Peyer's patch (tissue), 4 donors: ENCODE measurements at regions not wholly inside any gene's neighbourhood (a gene's known extent, or its start where the extent isn't known, plus 50 kb on each side); places are given as distances from the start of the nearest gene placed in this dataset.

Source experiments
- DNase-seq, 3 donors: peaks; one replicate each; pipeline ENCODE4 v3.0.0-alpha.2; 2017 to 2019
- H3K27ac ChIP-seq, 4 donors: fragments of 200-600 bp; sonication (generic); one replicate each; pipeline ENCODE4 v1.5.1; 2016 to 2019
- H3K27me3 ChIP-seq, 2 donors: fragments of 200-600 bp; sonication (generic); one replicate each; pipeline ENCODE4 v1.5.1; 2019
- H3K36me3 ChIP-seq, 3 donors: fragments of 200-600 bp; sonication (generic); one replicate each; pipeline ENCODE4 v1.5.1; 2016 to 2019
- H3K4me1 ChIP-seq, 4 donors: fragments of 200-600 bp; sonication (generic); one replicate each; pipeline ENCODE4 v1.5.1; 2016 to 2019
- H3K4me3 ChIP-seq, 4 donors: fragments of 200-600 bp; sonication (generic); 1 replicate in 3 of 4; 2 replicates in 1 of 4; pipeline ENCODE4 v1.5.1; 2016 to 2019; ENCODE audit warnings: mild to moderate bottlenecking in 1 of 4
- H3K9me3 ChIP-seq, 4 donors: fragments of 200-600 bp; sonication (generic); one replicate each; pipeline ENCODE4 v1.5.1; 2016 to 2019; ENCODE audit warnings: mild to moderate bottlenecking in 1 of 4
- POLR2A ChIP-seq, 2 donors: fragments of 450-650 bp; IDR thresholded peaks; one replicate each; pipeline ENCODE4 v1.5.1; 2017; ENCODE audit warnings: antibody characterized with exemption in 2 of 2, mild to moderate bottlenecking in 2 of 2, moderate library complexity in 2 of 2
- TF ChIP-seq, protein P1 (sequence below), 6 experiments: fragments of 450-650 bp in 4 of 6; fragments of 200-600 bp in 2 of 6; sonication (generic) in 1 of 6; IDR thresholded peaks; one replicate each; pipeline ENCODE4 v1.5.1; 2017 to 2019; ENCODE audit warnings: antibody characterized with exemption in 6 of 6, mild to moderate bottlenecking in 3 of 6, moderate library complexity in 1 of 6

DNA sequence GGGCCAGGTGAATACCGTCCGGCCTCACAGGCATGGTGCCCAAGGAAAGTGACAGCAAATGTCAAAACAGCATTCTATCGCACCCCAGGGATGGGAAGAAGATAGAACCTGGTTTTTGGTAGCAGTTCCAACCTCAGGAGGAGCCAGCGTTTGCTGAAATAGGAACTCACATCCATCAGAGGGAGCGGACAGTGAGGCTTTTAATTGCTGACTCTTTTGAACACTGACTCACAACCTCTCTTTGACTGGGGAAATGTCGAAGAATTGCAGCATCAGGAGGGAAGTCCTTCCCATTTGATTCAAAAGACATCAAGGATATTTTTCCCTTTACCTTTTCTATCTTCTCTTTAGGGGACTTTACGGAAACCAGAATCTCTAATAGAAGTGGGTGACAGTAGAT, 114.2 kb downstream of the UNC5CL start:
- Histone ChIP-seq H3K4me3 (no peak overlapping the region), H3K27ac (no peak overlapping the region), H3K27me3 (no peaks in the 10 kb centered on the region), H3K9me3 (no peaks in the 10 kb centered on the region), H3K4me1 (no peaks in the 10 kb centered on the region), H3K36me3 (no peaks in the 10 kb centered on the region)
- no peak for TF ChIP-seq POLR2A (IDR thresholded peaks at IDR 0.05)
- TF ChIP-seq, protein P1, sequence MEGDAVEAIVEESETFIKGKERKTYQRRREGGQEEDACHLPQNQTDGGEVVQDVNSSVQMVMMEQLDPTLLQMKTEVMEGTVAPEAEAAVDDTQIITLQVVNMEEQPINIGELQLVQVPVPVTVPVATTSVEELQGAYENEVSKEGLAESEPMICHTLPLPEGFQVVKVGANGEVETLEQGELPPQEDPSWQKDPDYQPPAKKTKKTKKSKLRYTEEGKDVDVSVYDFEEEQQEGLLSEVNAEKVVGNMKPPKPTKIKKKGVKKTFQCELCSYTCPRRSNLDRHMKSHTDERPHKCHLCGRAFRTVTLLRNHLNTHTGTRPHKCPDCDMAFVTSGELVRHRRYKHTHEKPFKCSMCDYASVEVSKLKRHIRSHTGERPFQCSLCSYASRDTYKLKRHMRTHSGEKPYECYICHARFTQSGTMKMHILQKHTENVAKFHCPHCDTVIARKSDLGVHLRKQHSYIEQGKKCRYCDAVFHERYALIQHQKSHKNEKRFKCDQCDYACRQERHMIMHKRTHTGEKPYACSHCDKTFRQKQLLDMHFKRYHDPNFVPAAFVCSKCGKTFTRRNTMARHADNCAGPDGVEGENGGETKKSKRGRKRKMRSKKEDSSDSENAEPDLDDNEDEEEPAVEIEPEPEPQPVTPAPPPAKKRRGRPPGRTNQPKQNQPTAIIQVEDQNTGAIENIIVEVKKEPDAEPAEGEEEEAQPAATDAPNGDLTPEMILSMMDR (IDR thresholded peaks at IDR 0.05), result no peak
- no peak for DNase-seq

DNA sequence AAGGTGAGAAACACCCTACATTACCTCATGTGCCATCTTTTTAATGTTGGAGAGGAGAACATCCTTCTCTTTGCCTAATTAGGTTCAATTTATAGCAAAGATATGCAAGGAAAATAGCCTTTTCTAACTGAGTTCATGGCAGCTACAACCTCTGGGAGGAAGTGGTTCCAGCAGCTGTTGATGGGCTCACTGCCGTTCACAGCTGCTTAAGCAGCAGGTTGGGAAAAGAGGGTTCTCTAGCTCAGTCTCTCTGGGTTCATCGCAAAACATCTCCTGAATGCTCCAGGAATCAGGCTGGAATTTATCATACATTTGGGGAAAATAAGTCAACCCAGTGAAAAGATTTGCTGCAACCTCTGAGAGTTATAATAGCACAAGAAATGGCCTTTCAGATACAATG, 115.1 kb downstream of the UNC5CL start:
- H3K4me1 ChIP-seq, result no peaks in the 10 kb centered on the region
- no peak overlapping the region for H3K27ac ChIP-seq
- H3K27me3 ChIP-seq, result no peaks in the 10 kb centered on the region
- DNase-seq, result no peak
- H3K9me3 ChIP-seq, result no peaks in the 10 kb centered on the region
- H3K36me3 ChIP-seq, result no peaks in the 10 kb centered on the region
- no peak for TF ChIP-seq POLR2A (IDR thresholded peaks at IDR 0.05)
- TF ChIP-seq, protein P1 (IDR thresholded peaks at IDR 0.05), result no peak
- no peak overlapping the region for H3K4me3 ChIP-seq

DNA sequence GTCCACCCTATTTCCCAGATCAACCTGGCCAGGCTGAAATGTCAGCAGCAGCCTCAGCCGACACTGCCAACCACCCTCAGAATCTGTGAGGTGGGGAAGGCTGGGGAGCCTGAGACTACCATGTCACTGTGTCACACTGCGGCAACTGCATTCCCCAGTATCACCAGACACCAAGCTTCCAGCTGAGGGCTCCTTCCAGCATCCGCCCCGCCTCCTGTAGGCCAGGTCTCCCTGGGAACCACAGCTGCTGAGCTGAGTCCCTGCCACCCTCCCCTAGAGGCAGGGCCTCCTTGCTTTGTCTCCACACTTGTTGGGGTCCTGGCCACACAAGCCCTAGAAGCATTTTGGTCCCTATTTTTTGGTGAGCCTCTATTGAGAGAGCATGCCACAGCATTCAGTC, 115.7 kb downstream of the UNC5CL start:
- H3K4me3 ChIP-seq, result no peak overlapping the region
- no peak for DNase-seq
- no peak overlapping the region for H3K27ac ChIP-seq
- TF ChIP-seq, protein P1 (IDR thresholded peaks at IDR 0.05), result no peak
- no peak for TF ChIP-seq POLR2A (IDR thresholded peaks at IDR 0.05)
- no peaks in the 10 kb centered on the region for H3K4me1 ChIP-seq
- no peaks in the 10 kb centered on the region for H3K27me3 ChIP-seq
- no peaks in the 10 kb centered on the region for H3K9me3 ChIP-seq
- no peaks in the 10 kb centered on the region for H3K36me3 ChIP-seq

DNA sequence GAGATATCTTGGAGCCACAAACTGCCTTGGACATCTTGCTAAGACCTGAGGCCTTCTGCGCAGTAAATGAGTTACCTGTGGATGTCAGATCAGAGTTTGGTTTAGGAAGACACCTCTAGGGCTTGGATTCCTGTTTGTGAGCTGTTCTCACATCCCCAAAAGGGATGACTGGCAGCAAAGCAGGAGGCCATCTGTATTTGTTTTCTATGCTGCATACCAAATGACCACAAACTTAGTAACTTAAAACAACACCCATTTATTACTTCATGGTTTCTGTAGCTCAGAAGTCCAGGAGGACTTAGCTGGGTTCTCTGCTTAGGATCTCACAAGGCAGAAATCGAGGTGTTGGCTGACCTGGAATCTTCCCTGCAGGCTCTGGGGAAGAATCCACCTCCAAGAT, 116.7 kb downstream of the UNC5CL start:
- H3K4me3 ChIP-seq, result no peak overlapping the region
- TF ChIP-seq, protein P1 (IDR thresholded peaks at IDR 0.05), result no peak
- TF ChIP-seq POLR2A (IDR thresholded peaks at IDR 0.05), result no peak
- no peak for DNase-seq

DNA sequence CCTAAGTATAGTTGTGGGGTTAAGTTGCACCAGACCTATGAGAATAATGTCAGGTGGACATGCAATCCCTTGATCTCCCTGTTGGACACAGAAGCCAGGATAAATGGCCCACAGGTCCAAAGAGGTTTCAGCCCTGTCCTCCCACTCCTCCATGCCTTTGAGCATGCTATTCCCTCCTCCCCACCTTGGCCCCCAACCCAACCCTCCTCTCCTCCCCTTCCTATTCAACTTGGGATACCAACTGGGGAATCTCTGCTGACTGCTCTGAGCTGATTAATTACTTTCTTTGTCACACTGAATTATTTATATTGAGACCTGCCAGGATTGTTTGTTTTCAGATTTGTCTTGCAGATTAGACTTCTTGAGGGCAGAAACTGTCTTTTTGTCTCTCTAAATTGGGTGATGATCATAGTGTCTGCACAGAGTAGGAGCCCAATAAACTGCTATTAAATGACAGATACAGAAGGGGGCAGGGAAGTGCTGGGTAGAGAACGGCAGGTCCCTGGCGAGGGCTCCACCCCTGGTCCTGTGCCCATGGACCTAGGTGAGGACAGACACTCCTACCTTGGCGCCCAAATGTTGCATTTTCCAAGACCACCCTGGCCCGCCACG, 120.9 kb downstream of the UNC5CL start:
- H3K4me3 ChIP-seq, result no peak overlapping the region
- no peaks in the 10 kb centered on the region for H3K27me3 ChIP-seq
- TF ChIP-seq, protein P1 (IDR thresholded peaks at IDR 0.05), result no peak
- no peak for TF ChIP-seq POLR2A (IDR thresholded peaks at IDR 0.05)
- DNase-seq, result no peak
- no peaks in the 10 kb centered on the region for H3K4me1 ChIP-seq
- no peak overlapping the region for H3K27ac ChIP-seq
- no peaks in the 10 kb centered on the region for H3K36me3 ChIP-seq
- H3K9me3 ChIP-seq, result no peaks in the 10 kb centered on the region

More for the DNA sequence above, 116.7 kb downstream of the UNC5CL start:
- Histone ChIP-seq H3K4me1 (no peaks in the 10 kb centered on the region), H3K9me3 (no peaks in the 10 kb centered on the region), H3K27me3 (no peaks in the 10 kb centered on the region), H3K27ac (no peak overlapping the region), H3K36me3 (no peaks in the 10 kb centered on the region)

DNA sequence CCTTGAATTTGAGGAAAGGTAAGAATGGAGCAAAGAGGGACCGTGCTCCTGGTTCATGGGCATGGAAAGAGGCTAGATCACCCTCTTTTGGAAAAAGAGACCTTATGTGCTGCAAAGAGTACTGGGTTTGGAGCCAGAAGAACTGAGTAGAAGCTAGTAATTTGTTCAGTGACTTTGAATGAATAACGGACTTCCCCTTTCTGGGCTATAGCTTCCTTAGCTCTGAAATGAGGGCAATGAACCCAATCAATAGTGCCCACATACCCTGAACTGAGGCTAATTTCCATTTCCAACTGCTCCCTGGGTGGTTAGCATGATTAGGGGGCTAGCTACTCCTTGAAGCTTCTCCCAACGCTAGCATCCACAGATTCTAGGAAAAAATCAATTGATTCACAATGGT, 121.4 kb downstream of the UNC5CL start:
- TF ChIP-seq POLR2A (IDR thresholded peaks at IDR 0.05), result no peak
- TF ChIP-seq, protein P1 (IDR thresholded peaks at IDR 0.05), result no peak
- H3K4me3 ChIP-seq, result no peak overlapping the region
- H3K4me1 ChIP-seq, result no peaks in the 10 kb centered on the region
- H3K27me3 ChIP-seq, result no peaks in the 10 kb centered on the region
- no peak for DNase-seq
- no peaks in the 10 kb centered on the region for H3K36me3 ChIP-seq
- no peak overlapping the region for H3K27ac ChIP-seq
- H3K9me3 ChIP-seq, result no peaks in the 10 kb centered on the region
